HT-29 (cell line): ENCODE measurements at regions not wholly inside any gene's neighbourhood (a gene's known extent, or its start where the extent isn't known, plus 50 kb on each side); places are given as distances from the start of the nearest gene placed in this dataset. TPM values are rescaled to one million over a fixed set of nuclear protein-coding genes. Genes with fewer than 3 reads are reported as not detected.

Experiments
- DNase-seq: peaks from one replicate; pipeline ENCODE4 v3.0.0-alpha.2; 2015; ENCODE audit warnings: low spot score
- small RNA-seq: library from RNA; depleted of rRNA; stranded (forward); fragments of <200 nt; gene quantifications from one replicate; pipeline ENCODE3, GENCODE V24; 2014

DNA sequence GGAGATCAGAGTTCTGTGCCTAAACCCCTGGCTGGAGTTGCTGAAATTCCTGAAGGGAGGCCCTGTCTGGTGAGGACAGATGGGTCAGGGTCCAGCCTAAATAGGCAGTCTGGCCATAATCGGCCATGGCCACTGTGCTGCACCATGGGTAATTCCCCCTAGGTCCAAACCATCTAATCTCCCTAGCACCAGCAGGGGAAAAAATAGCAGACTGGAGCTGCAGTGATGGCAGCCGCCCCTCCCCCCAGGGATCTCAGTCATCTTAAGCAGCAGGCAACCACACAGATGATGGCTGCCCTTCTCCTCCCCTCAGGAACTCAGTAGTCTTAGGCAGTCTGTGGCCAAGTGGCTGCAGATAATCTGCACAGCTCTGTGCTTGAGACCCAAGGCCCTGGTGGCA lies 68.4 kb upstream of the CD96 start:
- DNase-seq = peak; percentile 17

DNA sequence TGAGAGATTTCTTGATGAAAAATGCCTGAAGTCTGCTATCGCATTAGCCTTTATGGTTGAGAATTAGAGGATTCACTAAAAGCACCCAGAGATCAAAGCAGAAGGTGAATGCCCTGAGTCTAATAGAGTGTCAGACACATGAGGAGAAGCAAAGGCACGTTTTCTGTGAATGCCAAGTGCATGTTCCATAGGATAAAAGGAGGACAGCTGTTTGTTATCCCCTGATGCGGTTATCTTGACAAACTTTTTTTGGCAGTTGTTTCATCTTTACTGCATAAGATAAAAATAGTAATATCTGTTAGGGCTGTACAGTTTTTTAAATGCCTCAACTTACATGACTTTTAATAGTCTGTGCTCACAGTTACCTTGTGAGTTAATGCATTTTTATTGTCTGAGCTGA lies 65.3 kb upstream of the CD96 start:
- no peak for DNase-seq

DNA sequence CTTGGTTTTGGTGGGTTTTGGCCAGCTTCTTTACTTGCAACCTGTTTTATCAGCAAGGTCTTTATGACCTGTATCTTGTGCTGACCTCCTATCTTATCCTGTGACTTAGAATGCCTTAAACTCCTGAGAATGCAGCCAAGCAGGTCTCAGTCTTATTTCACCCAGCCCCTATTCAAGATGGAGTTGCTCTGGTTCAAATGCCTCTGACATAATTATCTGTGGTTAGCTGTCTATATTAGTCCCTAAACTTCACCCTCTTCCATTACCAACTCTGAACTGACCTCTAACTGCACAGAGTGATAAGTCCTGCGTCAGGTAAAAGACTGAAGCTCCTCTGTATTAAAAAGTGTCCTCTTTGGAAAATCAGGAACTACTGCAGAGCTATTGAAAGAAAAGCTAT lies 61.9 kb upstream of the CD96 start:
- no peak for DNase-seq

DNA sequence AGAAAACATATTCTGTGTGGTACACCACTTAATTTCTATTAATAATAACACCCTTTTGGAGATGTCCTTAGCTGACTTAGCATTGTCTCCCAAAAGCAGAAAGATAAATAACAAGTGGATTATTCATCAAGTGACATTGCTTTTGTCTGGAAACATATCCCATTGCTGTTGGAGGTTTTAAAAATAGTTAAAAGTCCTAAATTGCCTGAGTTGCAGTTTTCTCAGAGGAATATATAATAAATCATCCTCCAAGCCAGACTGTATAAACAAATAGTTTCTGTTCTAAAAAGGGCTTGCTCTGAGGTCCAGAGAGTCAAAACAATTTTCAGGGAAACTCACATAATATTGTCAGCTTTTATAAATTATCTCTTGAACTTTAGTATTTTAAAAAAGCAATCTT lies 60.4 kb upstream of the CD96 start:
- no peak for DNase-seq

DNA sequence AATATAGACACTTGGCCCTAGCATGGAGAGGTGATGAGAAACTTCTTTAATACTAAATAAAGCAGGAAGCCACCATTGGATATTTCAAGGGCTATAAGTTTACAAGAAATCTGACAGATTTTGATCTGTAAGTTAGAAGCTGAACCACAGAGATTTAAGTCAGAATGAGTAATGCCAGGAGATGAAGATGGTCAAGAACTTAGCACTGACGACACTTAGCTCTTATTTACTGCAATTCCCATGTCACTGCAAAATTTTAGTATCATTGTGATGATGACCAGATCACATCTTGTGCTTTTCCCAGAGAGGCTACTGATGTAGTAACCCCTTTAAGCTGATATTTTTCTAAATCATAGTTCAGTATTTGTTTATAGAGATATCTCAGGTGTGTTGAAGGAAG lies 59.4 kb upstream of the CD96 start:
- DNase-seq = no peak

DNA sequence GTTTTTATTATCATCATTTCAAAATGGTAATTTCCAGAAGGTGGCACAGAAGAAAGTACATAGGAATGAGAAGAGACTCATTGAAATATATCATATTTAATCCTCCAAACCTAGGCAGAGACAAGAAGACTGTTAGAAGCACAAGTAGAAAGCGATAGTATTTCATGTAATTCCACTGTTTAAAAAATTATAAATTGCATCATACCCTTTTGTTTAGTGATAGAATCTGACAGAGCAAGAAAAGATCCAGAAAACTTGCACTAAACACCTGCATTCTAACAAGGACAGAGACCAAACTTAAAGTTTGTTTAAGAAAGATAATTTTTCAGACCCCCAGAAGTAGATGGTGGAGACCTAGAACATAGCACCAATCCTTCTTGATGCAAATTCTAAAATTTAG lies 56.9 kb upstream of the CD96 start:
- DNase-seq = no peak

Small RNA genes in the stretch of these regions (small RNA-seq; reads per million reads assigned to genes)
- gene ATP6V0CP2 = not detected
